ENCODE measurements at regions not wholly inside any gene's neighbourhood (a gene's known extent, or its start where the extent isn't known, plus 50 kb on each side); places are given as distances from the start of the nearest gene placed in this dataset.
"Not testable (repeated sequence)": the region's sequence is repeated elsewhere in the genome, so short reads cannot be mapped to it uniquely, and the experiment has no call there.

DNA sequence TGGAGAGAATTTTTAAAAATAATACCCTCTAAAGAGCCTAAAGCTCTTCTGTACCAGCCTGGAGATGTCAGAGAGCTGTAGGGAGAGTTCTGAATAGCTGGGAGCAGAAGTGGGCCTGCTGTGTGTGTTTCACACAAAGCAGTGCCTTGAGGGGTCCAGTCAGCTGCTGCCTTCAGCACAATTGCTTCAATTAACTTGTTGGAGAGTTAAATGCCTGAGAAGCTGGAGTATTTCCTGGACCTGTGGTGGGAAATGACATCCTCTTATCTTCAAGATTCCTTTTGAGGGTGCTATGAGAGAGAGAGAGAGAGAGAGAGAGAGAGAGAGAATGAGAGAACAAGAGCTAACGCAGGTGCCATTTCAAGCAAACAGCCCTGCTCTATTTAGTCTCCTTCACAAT is 96.2 kb upstream of the IL1RAPL2 start:
- Histone ChIP-seq H3K9ac (ENCODE audit: low read depth, low read length, poor library complexity, severe bottlenecking) (no peak overlapping the region), H4K20me1 (ENCODE audit: insufficient read depth, low read length, poor library complexity, severe bottlenecking) (no peaks in the 10 kb centered on the region), H3F3A (ENCODE audit: low read depth) (no peaks in the 10 kb centered on the region), H3K27me3 (ENCODE audit: insufficient read depth, low read length, poor library complexity, severe bottlenecking) (no peaks in the 10 kb centered on the region), H2AFZ (ENCODE audit: low read length) (no peak overlapping the region), H3K79me2 (ENCODE audit: insufficient read depth, low read length) (no peaks in the 10 kb centered on the region), H3K9me3 (ENCODE audit: insufficient read depth, low read depth, low read length) (no peaks in the 10 kb centered on the region), H3K4me1 (ENCODE audit: insufficient read depth, low read length, poor library complexity, severe bottlenecking) (no peaks in the 10 kb centered on the region), H3K4me3 (ENCODE audit: low read length, poor library complexity, severe bottlenecking) (no peak overlapping the region), H3K4me2 (ENCODE audit: low read depth, low read length, poor library complexity, severe bottlenecking) (no peak overlapping the region), H3K9me2 (replicated peaks; ENCODE audit: low read depth, low read length) (no peaks in the 10 kb centered on the region), H3K36me3 (ENCODE audit: insufficient read depth, low read length) (no peaks in the 10 kb centered on the region)
- TF ChIP-seq, protein P1, sequence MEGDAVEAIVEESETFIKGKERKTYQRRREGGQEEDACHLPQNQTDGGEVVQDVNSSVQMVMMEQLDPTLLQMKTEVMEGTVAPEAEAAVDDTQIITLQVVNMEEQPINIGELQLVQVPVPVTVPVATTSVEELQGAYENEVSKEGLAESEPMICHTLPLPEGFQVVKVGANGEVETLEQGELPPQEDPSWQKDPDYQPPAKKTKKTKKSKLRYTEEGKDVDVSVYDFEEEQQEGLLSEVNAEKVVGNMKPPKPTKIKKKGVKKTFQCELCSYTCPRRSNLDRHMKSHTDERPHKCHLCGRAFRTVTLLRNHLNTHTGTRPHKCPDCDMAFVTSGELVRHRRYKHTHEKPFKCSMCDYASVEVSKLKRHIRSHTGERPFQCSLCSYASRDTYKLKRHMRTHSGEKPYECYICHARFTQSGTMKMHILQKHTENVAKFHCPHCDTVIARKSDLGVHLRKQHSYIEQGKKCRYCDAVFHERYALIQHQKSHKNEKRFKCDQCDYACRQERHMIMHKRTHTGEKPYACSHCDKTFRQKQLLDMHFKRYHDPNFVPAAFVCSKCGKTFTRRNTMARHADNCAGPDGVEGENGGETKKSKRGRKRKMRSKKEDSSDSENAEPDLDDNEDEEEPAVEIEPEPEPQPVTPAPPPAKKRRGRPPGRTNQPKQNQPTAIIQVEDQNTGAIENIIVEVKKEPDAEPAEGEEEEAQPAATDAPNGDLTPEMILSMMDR (conservative IDR thresholded peaks at IDR 0.05; ENCODE audit: low read length), result no peak
- no peak for TF ChIP-seq EZH2phosphoT487 (IDR thresholded peaks at IDR 0.05; ENCODE audit: borderline replicate concordance)

DNA sequence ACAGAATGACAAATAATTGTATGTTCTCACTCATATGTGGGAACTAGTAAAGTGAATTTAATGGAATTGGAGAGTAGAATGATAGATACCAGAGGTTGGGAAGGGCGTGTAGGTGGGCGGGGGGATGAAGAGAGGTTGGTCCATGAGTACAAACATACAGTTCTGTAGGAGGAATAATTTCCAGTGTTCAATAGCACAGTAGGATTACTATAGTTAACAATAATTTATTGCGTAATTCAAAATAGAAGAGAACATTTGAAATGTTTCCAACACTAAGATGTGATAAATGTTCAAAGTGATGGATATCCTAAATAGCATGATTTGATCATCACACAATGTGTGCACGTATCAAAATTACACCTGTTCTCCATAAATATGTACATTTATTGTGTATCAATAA is 106.2 kb upstream of the IL1RAPL2 start:
- no peaks in the 10 kb centered on the region for H3K4me1 ChIP-seq (ENCODE audit: insufficient read depth, low read length, poor library complexity, severe bottlenecking)
- no peaks in the 10 kb centered on the region for H3K79me2 ChIP-seq (ENCODE audit: insufficient read depth, low read length)
- H3K4me3 ChIP-seq (ENCODE audit: low read length, poor library complexity, severe bottlenecking), result no peak overlapping the region
- H4K20me1 ChIP-seq (ENCODE audit: insufficient read depth, low read length, poor library complexity, severe bottlenecking), result no peaks in the 10 kb centered on the region
- no peaks in the 10 kb centered on the region for H3K27me3 ChIP-seq (ENCODE audit: insufficient read depth, low read length, poor library complexity, severe bottlenecking)
- H3K4me2 ChIP-seq (ENCODE audit: low read depth, low read length, poor library complexity, severe bottlenecking), result no peak overlapping the region
- no peaks in the 10 kb centered on the region for H3K9me3 ChIP-seq (ENCODE audit: insufficient read depth, low read depth, low read length)
- no peak overlapping the region for H2AFZ ChIP-seq (ENCODE audit: low read length)
- H3K36me3 ChIP-seq (ENCODE audit: insufficient read depth, low read length), result no peaks in the 10 kb centered on the region
- H3K9ac ChIP-seq (ENCODE audit: low read depth, low read length, poor library complexity, severe bottlenecking), result no peak overlapping the region
- no peaks in the 10 kb centered on the region for H3F3A ChIP-seq (ENCODE audit: low read depth)
- H3K9me2 ChIP-seq (replicated peaks; ENCODE audit: low read depth, low read length), result no peaks in the 10 kb centered on the region
- TF ChIP-seq, protein P1 (conservative IDR thresholded peaks at IDR 0.05; ENCODE audit: low read length), result no peak
- TF ChIP-seq EZH2phosphoT487 (IDR thresholded peaks at IDR 0.05; ENCODE audit: borderline replicate concordance), result no peak

DNA sequence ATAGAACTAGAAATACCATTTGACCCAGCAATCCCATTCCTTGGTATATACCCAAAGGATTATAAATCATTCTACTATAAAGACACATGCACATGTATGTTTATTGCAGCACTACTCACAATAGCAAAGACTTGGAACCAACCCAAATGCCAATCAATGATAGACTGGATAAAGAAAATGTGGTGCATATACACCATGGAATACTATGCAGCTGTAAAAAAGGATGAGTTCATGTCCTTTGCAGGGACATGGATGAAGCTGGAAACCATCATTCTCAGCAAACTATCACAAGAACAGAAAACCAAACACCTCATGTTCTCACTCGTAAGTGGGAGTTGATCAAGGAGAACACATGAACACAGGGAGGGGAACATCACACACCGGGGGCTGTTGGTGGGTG is 108.9 kb upstream of the IL1RAPL2 start:
- H3K4me3 ChIP-seq (ENCODE audit: low read length, poor library complexity, severe bottlenecking); H3F3A ChIP-seq (ENCODE audit: low read depth); H3K4me1 ChIP-seq (ENCODE audit: insufficient read depth, low read length, poor library complexity, severe bottlenecking); H4K20me1 ChIP-seq (ENCODE audit: insufficient read depth, low read length, poor library complexity, severe bottlenecking); H3K9me3 ChIP-seq (ENCODE audit: insufficient read depth, low read depth, low read length); H3K9ac ChIP-seq (ENCODE audit: low read depth, low read length, poor library complexity, severe bottlenecking); H2AFZ ChIP-seq (ENCODE audit: low read length); H3K27me3 ChIP-seq (ENCODE audit: insufficient read depth, low read length, poor library complexity, severe bottlenecking); H3K4me2 ChIP-seq (ENCODE audit: low read depth, low read length, poor library complexity, severe bottlenecking); H3K9me2 ChIP-seq (replicated peaks; ENCODE audit: low read depth, low read length); H3K36me3 ChIP-seq (ENCODE audit: insufficient read depth, low read length); H3K79me2 ChIP-seq (ENCODE audit: insufficient read depth, low read length): not testable (repeated sequence)

DNA sequence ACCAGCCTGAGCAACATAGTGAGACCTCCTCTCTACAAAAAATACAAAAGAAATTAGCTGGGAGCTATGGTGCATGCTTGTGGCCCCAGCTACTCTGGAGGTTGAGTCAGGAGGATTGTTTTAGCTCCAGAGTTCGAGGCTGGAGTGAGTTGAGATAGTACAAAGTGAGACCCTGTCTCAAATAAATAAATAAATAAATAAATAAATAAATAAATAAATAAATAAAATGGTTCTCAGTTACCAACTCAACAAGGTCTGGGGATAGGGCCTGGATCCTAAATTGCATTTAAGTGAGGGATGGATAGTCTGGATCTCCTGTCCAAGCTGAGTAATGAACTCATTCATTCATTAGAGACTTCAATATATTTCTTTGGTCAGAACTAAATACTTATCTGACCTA is 115.7 kb upstream of the IL1RAPL2 start:
- Histone ChIP-seq H3K27me3 (ENCODE audit: insufficient read depth, low read length, poor library complexity, severe bottlenecking) (no peaks in the 10 kb centered on the region), H3K36me3 (ENCODE audit: insufficient read depth, low read length) (no peaks in the 10 kb centered on the region), H3K4me2 (ENCODE audit: low read depth, low read length, poor library complexity, severe bottlenecking) (no peak overlapping the region), H3K9me3 (ENCODE audit: insufficient read depth, low read depth, low read length) (no peaks in the 10 kb centered on the region), H3K4me1 (ENCODE audit: insufficient read depth, low read length, poor library complexity, severe bottlenecking) (no peaks in the 10 kb centered on the region), H3K79me2 (ENCODE audit: insufficient read depth, low read length) (no peaks in the 10 kb centered on the region), H3K4me3 (ENCODE audit: low read length, poor library complexity, severe bottlenecking) (no peak overlapping the region), H3K9me2 (replicated peaks; ENCODE audit: low read depth, low read length) (no peaks in the 10 kb centered on the region), H3F3A (ENCODE audit: low read depth) (no peaks in the 10 kb centered on the region), H3K9ac (ENCODE audit: low read depth, low read length, poor library complexity, severe bottlenecking) (no peak overlapping the region), H2AFZ (ENCODE audit: low read length) (no peak overlapping the region), H4K20me1 (ENCODE audit: insufficient read depth, low read length, poor library complexity, severe bottlenecking) (no peaks in the 10 kb centered on the region)
- TF ChIP-seq, protein P1 (conservative IDR thresholded peaks at IDR 0.05; ENCODE audit: low read length), result no peak
- TF ChIP-seq EZH2phosphoT487 (IDR thresholded peaks at IDR 0.05; ENCODE audit: borderline replicate concordance), result no peak
